Transverse colon (tissue), 4 donors: ENCODE measurements at regions not wholly inside any gene's neighbourhood (a gene's known extent, or its start where the extent isn't known, plus 50 kb on each side); places are given as distances from the start of the nearest gene placed in this dataset.

Experiments used
- CTCF ChIP-seq, 5 experiments: fragments of 200-600 bp in 3 of 5; fragments of 450-650 bp in 2 of 5; sonication (generic) in 3 of 5; IDR thresholded peaks; 1 replicate in 2 of 5; 2 replicates in 3 of 5; pipeline ENCODE4 v1.5.1; 2016 to 2017; ENCODE audit warnings: antibody characterized with exemption in 5 of 5, inconsistent platforms in 3 of 5, mild to moderate bottlenecking in 2 of 5, moderate library complexity in 1 of 5
- EP300 ChIP-seq: sonication (generic); formaldehyde crosslinking; IDR thresholded peaks from one replicate; pipeline ENCODE4 v1.6.1; 2017; ENCODE audit warnings: antibody characterized with exemption, low read depth
- POLR2A ChIP-seq: fragments of 450-650 bp; IDR thresholded peaks from one replicate; pipeline ENCODE4 v1.6.1; 2016; ENCODE audit warnings: antibody characterized with exemption, mild to moderate bottlenecking, moderate library complexity
- POLR2AphosphoS5 ChIP-seq, 3 donors: sonication (generic); formaldehyde crosslinking; IDR thresholded peaks; one replicate each; pipeline ENCODE4 v1.6.1; 2016; ENCODE audit warnings: antibody characterized with exemption in 3 of 3

- no peak for TF ChIP-seq CTCF (IDR thresholded peaks at IDR 0.05)
- no peak for TF ChIP-seq POLR2A
- no peak for TF ChIP-seq POLR2AphosphoS5 (IDR thresholded peaks at IDR 0.05)
- no peak for TF ChIP-seq EP300
These were observed 164.8 kb upstream of the DTNBP1 start for GRCh38 chr6:15827496-15828255.
